ENCODE measurements at regions not wholly inside any gene's neighbourhood (a gene's known extent, or its start where the extent isn't known, plus 50 kb on each side); places are given as distances from the start of the nearest gene placed in this dataset.

GRCh38 chr11:115663790-115664189, 159.6 kb upstream of the CADM1 start:
- TF ChIP-seq POLR2A (IDR thresholded peaks at IDR 0.05) = no peak
- TF ChIP-seq CTCF (IDR thresholded peaks at IDR 0.05) = no peak
